Vagina (tissue), 2 donors: ENCODE measurements at regions not wholly inside any gene's neighbourhood (a gene's known extent, or its start where the extent isn't known, plus 50 kb on each side); places are given as distances from the start of the nearest gene placed in this dataset.
A peak's percentile ranks its signal among the peaks of the same experiment; 100 is the strongest.

Experiments used
- POLR2AphosphoS5 ChIP-seq, 2 donors: sonication (generic); formaldehyde crosslinking; IDR thresholded peaks; one replicate each; pipeline ENCODE4 v1.9.0; 2017; ENCODE audit warnings: antibody characterized with exemption in 2 of 2, mild to moderate bottlenecking in 2 of 2, low read depth in 1 of 2; ENCODE audit not compliant: insufficient read depth in 1 of 2
- TF ChIP-seq, protein P1 (sequence below), 3 experiments: fragments of 450-650 bp in 2 of 3; fragments of 200-600 bp in 1 of 3; sonication (generic) in 1 of 3; IDR thresholded peaks; one replicate each; pipeline ENCODE4 v1.5.1; 2017 to 2019; ENCODE audit warnings: antibody characterized with exemption in 3 of 3, mild to moderate bottlenecking in 2 of 3, moderate library complexity in 2 of 3

DNA sequence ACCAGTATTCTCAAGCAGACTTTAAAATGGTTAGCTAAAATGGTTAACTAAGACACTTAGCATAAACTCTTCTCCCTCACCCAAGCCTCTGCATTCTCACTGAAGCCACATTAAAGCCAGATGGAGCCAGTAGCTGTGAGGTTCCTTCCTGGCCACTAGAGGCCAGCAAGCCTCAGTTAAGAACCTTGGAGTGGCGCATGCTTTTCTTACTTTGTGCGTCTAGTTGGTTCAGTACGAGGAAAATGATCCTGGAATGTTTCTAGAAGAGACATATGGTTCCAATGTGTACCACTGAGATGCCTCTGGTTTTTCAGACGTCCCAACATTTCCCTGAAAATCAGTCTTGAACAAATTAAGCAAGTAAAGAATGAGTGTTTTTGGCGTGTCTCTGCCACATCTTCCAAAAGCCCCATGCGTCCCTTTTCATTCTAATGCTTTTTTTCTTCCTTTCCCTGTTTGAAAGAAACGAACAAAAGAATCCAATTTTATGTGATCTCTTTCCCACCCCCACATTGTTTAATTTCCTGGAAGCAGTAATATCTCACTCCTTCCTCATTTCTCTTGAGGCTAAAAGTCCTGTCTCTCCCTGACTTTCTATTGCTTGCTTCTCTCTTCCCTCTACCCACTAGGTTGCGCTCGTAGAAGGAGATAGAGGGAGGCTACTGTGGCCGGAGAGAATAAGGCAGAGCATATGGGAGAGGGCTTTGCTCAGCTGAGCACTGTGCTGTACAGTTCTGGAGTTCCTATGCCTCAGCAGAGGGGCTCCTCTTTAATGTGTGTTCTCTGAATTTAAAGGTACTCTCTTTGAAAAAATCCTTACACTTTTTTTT lies 82.9 kb upstream of the TAB3 start:
- TF ChIP-seq, protein P1, sequence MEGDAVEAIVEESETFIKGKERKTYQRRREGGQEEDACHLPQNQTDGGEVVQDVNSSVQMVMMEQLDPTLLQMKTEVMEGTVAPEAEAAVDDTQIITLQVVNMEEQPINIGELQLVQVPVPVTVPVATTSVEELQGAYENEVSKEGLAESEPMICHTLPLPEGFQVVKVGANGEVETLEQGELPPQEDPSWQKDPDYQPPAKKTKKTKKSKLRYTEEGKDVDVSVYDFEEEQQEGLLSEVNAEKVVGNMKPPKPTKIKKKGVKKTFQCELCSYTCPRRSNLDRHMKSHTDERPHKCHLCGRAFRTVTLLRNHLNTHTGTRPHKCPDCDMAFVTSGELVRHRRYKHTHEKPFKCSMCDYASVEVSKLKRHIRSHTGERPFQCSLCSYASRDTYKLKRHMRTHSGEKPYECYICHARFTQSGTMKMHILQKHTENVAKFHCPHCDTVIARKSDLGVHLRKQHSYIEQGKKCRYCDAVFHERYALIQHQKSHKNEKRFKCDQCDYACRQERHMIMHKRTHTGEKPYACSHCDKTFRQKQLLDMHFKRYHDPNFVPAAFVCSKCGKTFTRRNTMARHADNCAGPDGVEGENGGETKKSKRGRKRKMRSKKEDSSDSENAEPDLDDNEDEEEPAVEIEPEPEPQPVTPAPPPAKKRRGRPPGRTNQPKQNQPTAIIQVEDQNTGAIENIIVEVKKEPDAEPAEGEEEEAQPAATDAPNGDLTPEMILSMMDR (IDR thresholded peaks at IDR 0.05) = peak; percentile 23 to 47 (median 34)
- no peak for TF ChIP-seq POLR2AphosphoS5 (IDR thresholded peaks at IDR 0.05; ENCODE audit: insufficient read depth in 1 of 2, low read depth in 1 of 2)
